Activated CD8-positive, alpha-beta memory T cell treated with anti-CD3 and anti-CD28 coated beads, Interleukin-2, amount 10 ng/mL, durations not matched to agents 7 days and 5 days (primary cell): ENCODE measurements at regions not wholly inside any gene's neighbourhood (a gene's known extent, or its start where the extent isn't known, plus 50 kb on each side); places are given as distances from the start of the nearest gene placed in this dataset.
A peak's percentile ranks its signal among the peaks of the same experiment; 100 is the strongest.

Source experiments
- ATAC-seq: fragments of 150-1000 bp; cut with Tn5 transposase; one replicate; pipeline ENCODE4 v1.10.0; 2021; ENCODE audit warnings: moderate library complexity
- CTCF ChIA-PET: fragments of 350-600 bp; sonication (Branson Sonifier 250); formaldehyde crosslinking; loops from one replicate; lab custom pipeline; 2021; ENCODE audit warnings: antibody characterized with exemption; lab: Charles Lee
- DNase-seq: peaks from one replicate; pipeline ENCODE4 v3.0.0-alpha.2; 2020
- H3K27ac Mint-ChIP-seq: one replicate; pipeline ENCODE4 v1.8.0; 2021; ENCODE audit warnings: mild to moderate bottlenecking, mixed read lengths
- H3K27me3 Mint-ChIP-seq: one replicate; pipeline ENCODE4 v1.8.0; 2021; ENCODE audit warnings: mixed read lengths
- H3K36me3 Mint-ChIP-seq: one replicate; pipeline ENCODE4 v1.8.0; 2021; ENCODE audit warnings: mild to moderate bottlenecking, mixed read lengths
- H3K4me1 Mint-ChIP-seq: one replicate; pipeline ENCODE4 v1.8.0; 2021; ENCODE audit warnings: mixed read lengths
- H3K4me3 Mint-ChIP-seq: one replicate; pipeline ENCODE4 v1.8.0; 2021; ENCODE audit warnings: mild to moderate bottlenecking, moderate library complexity, mixed read lengths
- H3K9me3 Mint-ChIP-seq: one replicate; pipeline ENCODE4 v1.8.0; 2022; ENCODE audit warnings: low read depth, mixed read lengths

- H3K4me3 Mint-ChIP-seq: no peak overlapping the region
- ATAC-seq (no peak), DNase-seq (no peak)
- no peaks in the 10 kb centered on the region for H3K4me1 Mint-ChIP-seq
- no peaks in the 10 kb centered on the region for H3K27me3 Mint-ChIP-seq
- H3K36me3 Mint-ChIP-seq: no peaks in the 10 kb centered on the region
- CTCF ChIA-PET: no interaction called here
- H3K9me3 Mint-ChIP-seq: peaks cover 3% of the 10 kb centered on the region
- H3K27ac Mint-ChIP-seq: no peak overlapping the region
Measured at GRCh38 chr4:187780070-187780469, 215.5 kb upstream of the ZFP42 start.

GRCh38 chr4:187782286-187782824, 213.2 kb upstream of the ZFP42 start:
- no peak for DNase-seq
- CTCF ChIA-PET: no interaction called here
- H3K36me3 Mint-ChIP-seq: no peaks in the 10 kb centered on the region
- no peaks in the 10 kb centered on the region for H3K27me3 Mint-ChIP-seq
- no peaks in the 10 kb centered on the region for H3K4me1 Mint-ChIP-seq
- H3K9me3 Mint-ChIP-seq: peaks cover 3% of the 10 kb centered on the region
- H3K4me3 Mint-ChIP-seq: no peak overlapping the region
- no peak for ATAC-seq
- H3K27ac Mint-ChIP-seq: no peak overlapping the region

GRCh38 chr4:187786190-187786589, 209.4 kb upstream of the ZFP42 start:
- Mint-ChIP-seq H3K27ac (no peak overlapping the region), H3K9me3 (peaks cover 6% of the 10 kb centered on the region), H3K36me3 (no peaks in the 10 kb centered on the region), H3K4me3 (no peak overlapping the region), H3K27me3 (no peaks in the 10 kb centered on the region), H3K4me1 (no peaks in the 10 kb centered on the region)
- CTCF ChIA-PET: no interaction called here
- DNase-seq (no peak), ATAC-seq (no peak)

- Mint-ChIP-seq H3K9me3 (peaks cover 6% of the 10 kb centered on the region), H3K27me3 (no peaks in the 10 kb centered on the region), H3K4me3 (no peak overlapping the region), H3K36me3 (no peaks in the 10 kb centered on the region), H3K4me1 (no peaks in the 10 kb centered on the region), H3K27ac (no peak overlapping the region)
- ATAC-seq (no peak), DNase-seq (no peak)
- CTCF ChIA-PET: no interaction called here
Measured at GRCh38 chr4:187789078-187789477, 206.5 kb upstream of the ZFP42 start.

- DNase-seq (no peak), ATAC-seq (no peak)
- Mint-ChIP-seq H3K27me3 (no peaks in the 10 kb centered on the region), H3K4me1 (no peaks in the 10 kb centered on the region), H3K27ac (no peak overlapping the region), H3K9me3 (peaks cover 8% of the 10 kb centered on the region), H3K36me3 (no peaks in the 10 kb centered on the region), H3K4me3 (no peak overlapping the region)
- CTCF ChIA-PET: no interaction called here
Measured at GRCh38 chr4:187795737-187796136, 199.8 kb upstream of the ZFP42 start.

- CTCF ChIA-PET: no interaction called here
- no peak for ATAC-seq
- no peak for DNase-seq
Measured at GRCh38 chr4:187798385-187798784, 197.2 kb upstream of the ZFP42 start.

GRCh38 chr4:187799735-187800134, 195.8 kb upstream of the ZFP42 start:
- no peaks in the 10 kb centered on the region for H3K4me1 Mint-ChIP-seq
- DNase-seq (no peak), ATAC-seq (no peak)
- no peak overlapping the region for H3K4me3 Mint-ChIP-seq
- H3K36me3 Mint-ChIP-seq: no peaks in the 10 kb centered on the region
- H3K9me3 Mint-ChIP-seq: peaks cover 11% of the 10 kb centered on the region
- H3K27me3 Mint-ChIP-seq: no peaks in the 10 kb centered on the region
- no peak overlapping the region for H3K27ac Mint-ChIP-seq
- CTCF ChIA-PET: no interaction called here

More at GRCh38 chr4:187798385-187798784, 197.2 kb upstream of the ZFP42 start:
- Mint-ChIP-seq H3K27ac (peak overlapping the region; percentile 28), H3K4me1 (no peaks in the 10 kb centered on the region), H3K27me3 (no peaks in the 10 kb centered on the region), H3K9me3 (peaks cover 11% of the 10 kb centered on the region), H3K36me3 (no peaks in the 10 kb centered on the region), H3K4me3 (no peak overlapping the region)

- Mint-ChIP-seq H3K27ac (no peak overlapping the region), H3K9me3 (peaks cover 9% of the 10 kb centered on the region), H3K4me3 (no peak overlapping the region), H3K4me1 (no peaks in the 10 kb centered on the region), H3K36me3 (no peaks in the 10 kb centered on the region), H3K27me3 (no peaks in the 10 kb centered on the region)
- ATAC-seq (no peak), DNase-seq (no peak)
- CTCF ChIA-PET: no interaction called here
Measured at GRCh38 chr4:187811591-187811990, 184.0 kb upstream of the ZFP42 start.

- Mint-ChIP-seq H3K27me3 (no peaks in the 10 kb centered on the region), H3K9me3 (peaks cover 8% of the 10 kb centered on the region), H3K27ac (peak overlapping the region; percentile 64), H3K4me1 (no peaks in the 10 kb centered on the region), H3K36me3 (no peaks in the 10 kb centered on the region), H3K4me3 (peak overlapping the region; percentile 28)
- no peak for DNase-seq
- CTCF ChIA-PET: no interaction called here
- ATAC-seq: no peak
Measured at GRCh38 chr4:187814737-187815465, 180.7 kb upstream of the ZFP42 start.

GRCh38 chr4:187826725-187827124, 168.8 kb upstream of the ZFP42 start:
- no peaks in the 10 kb centered on the region for H3K36me3 Mint-ChIP-seq
- H3K4me3 Mint-ChIP-seq: no peak overlapping the region
- CTCF ChIA-PET: no interaction called here
- H3K27ac Mint-ChIP-seq: no peak overlapping the region
- H3K27me3 Mint-ChIP-seq: no peaks in the 10 kb centered on the region
- DNase-seq: no peak
- no peak for ATAC-seq
- H3K4me1 Mint-ChIP-seq: no peaks in the 10 kb centered on the region
- H3K9me3 Mint-ChIP-seq: peaks cover 13% of the 10 kb centered on the region

- Mint-ChIP-seq H3K4me3 (no peak overlapping the region), H3K36me3 (no peaks in the 10 kb centered on the region), H3K4me1 (no peaks in the 10 kb centered on the region), H3K9me3 (peaks cover 13% of the 10 kb centered on the region), H3K27ac (no peak overlapping the region), H3K27me3 (no peaks in the 10 kb centered on the region)
- DNase-seq: no peak
- CTCF ChIA-PET: no interaction called here
- ATAC-seq: no peak
Measured at GRCh38 chr4:187827631-187828030, 167.9 kb upstream of the ZFP42 start.

GRCh38 chr4:187839765-187840164, 155.8 kb upstream of the ZFP42 start:
- no peak overlapping the region for H3K27ac Mint-ChIP-seq
- H3K4me1 Mint-ChIP-seq: no peaks in the 10 kb centered on the region
- H3K4me3 Mint-ChIP-seq: no peak overlapping the region
- no peaks in the 10 kb centered on the region for H3K27me3 Mint-ChIP-seq
- CTCF ChIA-PET: no interaction called here
- peaks cover 7% of the 10 kb centered on the region for H3K9me3 Mint-ChIP-seq
- DNase-seq: no peak
- ATAC-seq: no peak
- H3K36me3 Mint-ChIP-seq: no peaks in the 10 kb centered on the region

- Mint-ChIP-seq H3K36me3 (no peaks in the 10 kb centered on the region), H3K4me3 (no peak overlapping the region), H3K9me3 (peaks cover 6% of the 10 kb centered on the region), H3K27me3 (no peaks in the 10 kb centered on the region), H3K27ac (no peak overlapping the region), H3K4me1 (no peaks in the 10 kb centered on the region)
- ATAC-seq: no peak
- DNase-seq: no peak
- CTCF ChIA-PET: no interaction called here
Measured at GRCh38 chr4:187840814-187841213, 154.8 kb upstream of the ZFP42 start.

GRCh38 chr4:187849556-187850225, 145.9 kb upstream of the ZFP42 start:
- no peaks in the 10 kb centered on the region for H3K36me3 Mint-ChIP-seq
- no peak overlapping the region for H3K4me3 Mint-ChIP-seq
- H3K9me3 Mint-ChIP-seq: peaks cover 5% of the 10 kb centered on the region
- DNase-seq: no peak
- H3K27ac Mint-ChIP-seq: no peak overlapping the region
- no peaks in the 10 kb centered on the region for H3K27me3 Mint-ChIP-seq
- CTCF ChIA-PET: no interaction called here
- H3K4me1 Mint-ChIP-seq: no peaks in the 10 kb centered on the region
- ATAC-seq: no peak
